ENCODE measurements at regions not wholly inside any gene's neighbourhood (a gene's known extent, or its start where the extent isn't known, plus 50 kb on each side); places are given as distances from the start of the nearest gene placed in this dataset.

GRCh38 chr1:96076589-96076988 lies 645.0 kb upstream of the PTBP2 start:
- Histone ChIP-seq H3K4me3 (no peak overlapping the region), H3K27ac (replicated peaks in 1 of 4) (no peak overlapping the region), H3K9me3 (no peaks in the 10 kb centered on the region), H3K36me3 (no peaks in the 10 kb centered on the region), H3K27me3 (no peaks in the 10 kb centered on the region), H3K4me1 (peaks cover 3 to 17% (median 14%) of the 10 kb centered on the region in 4 donors)
- 56% methylated on average over 2 of the region's 2 CpGs for WGBS
- no peak for TF ChIP-seq EP300 (IDR thresholded peaks at IDR 0.05)
- no peak for TF ChIP-seq POLR2A (IDR thresholded peaks at IDR 0.05; ENCODE audit: low read depth)
- TF ChIP-seq POLR2AphosphoS5 (IDR thresholded peaks at IDR 0.05): no peak
- TF ChIP-seq CTCF (IDR thresholded peaks at IDR 0.05): no peak
- intact Hi-C loops (cut with DNase I): no loop called here
- no peak for DNase-seq (ENCODE audit: extremely low spot score)

- H3K27ac ChIP-seq (replicated peaks in 1 of 4): no peak overlapping the region
- H3K27me3 ChIP-seq: no peaks in the 10 kb centered on the region
- H3K4me1 ChIP-seq: peaks cover under 1 to 12% (median 8%) of the 10 kb centered on the region in 4 donors
- intact Hi-C loops (cut with DNase I): no loop called here
- H3K4me3 ChIP-seq: no peak overlapping the region
- 62% methylated on average over 1 of the region's 1 CpG for WGBS
- no peaks in the 10 kb centered on the region for H3K36me3 ChIP-seq
- H3K9me3 ChIP-seq: no peaks in the 10 kb centered on the region
- TF ChIP-seq POLR2AphosphoS5 (IDR thresholded peaks at IDR 0.05) (no peak), CTCF (IDR thresholded peaks at IDR 0.05) (no peak), POLR2A (IDR thresholded peaks at IDR 0.05; ENCODE audit: low read depth) (no peak), EP300 (IDR thresholded peaks at IDR 0.05) (no peak)
- no peak for DNase-seq (ENCODE audit: extremely low spot score)
Observed at GRCh38 chr1:96079581-96079980, 642.0 kb upstream of the PTBP2 start.

GRCh38 chr1:96080925-96081324 lies 640.7 kb upstream of the PTBP2 start:
- WGBS: 89% methylated on average over 5 of the region's 5 CpGs
- H3K27ac ChIP-seq (replicated peaks in 1 of 4): no peak overlapping the region
- intact Hi-C loops (cut with DNase I): no loop called here
- no peak for TF ChIP-seq POLR2A (IDR thresholded peaks at IDR 0.05; ENCODE audit: low read depth)
- TF ChIP-seq CTCF (IDR thresholded peaks at IDR 0.05): no peak
- no peak for TF ChIP-seq EP300 (IDR thresholded peaks at IDR 0.05)
- no peak for TF ChIP-seq POLR2AphosphoS5 (IDR thresholded peaks at IDR 0.05)
- H3K4me1 ChIP-seq: no peaks in the 10 kb centered on the region
- H3K4me3 ChIP-seq: no peak overlapping the region
- no peaks in the 10 kb centered on the region for H3K36me3 ChIP-seq
- no peaks in the 10 kb centered on the region for H3K27me3 ChIP-seq
- H3K9me3 ChIP-seq: no peaks in the 10 kb centered on the region
- no peak for DNase-seq (ENCODE audit: extremely low spot score)

- no peaks in the 10 kb centered on the region for H3K9me3 ChIP-seq
- H3K4me1 ChIP-seq: no peaks in the 10 kb centered on the region
- no peaks in the 10 kb centered on the region for H3K27me3 ChIP-seq
- DNase-seq (ENCODE audit: extremely low spot score): no peak
- no peaks in the 10 kb centered on the region for H3K36me3 ChIP-seq
- no peak overlapping the region for H3K27ac ChIP-seq (replicated peaks in 1 of 4)
- no peak overlapping the region for H3K4me3 ChIP-seq
- intact Hi-C loops (cut with DNase I): no loop called here
- TF ChIP-seq CTCF (IDR thresholded peaks at IDR 0.05) (no peak), POLR2AphosphoS5 (IDR thresholded peaks at IDR 0.05) (no peak), POLR2A (IDR thresholded peaks at IDR 0.05; ENCODE audit: low read depth) (no peak), EP300 (IDR thresholded peaks at IDR 0.05) (no peak)
- WGBS: 95% methylated on average over 1 of the region's 1 CpG
Observed at GRCh38 chr1:96087719-96088118, 633.9 kb upstream of the PTBP2 start.

GRCh38 chr1:96090134-96090533 lies 631.5 kb upstream of the PTBP2 start:
- WGBS: 28% methylated on average over 4 of the region's 4 CpGs
- Histone ChIP-seq H3K9me3 (no peaks in the 10 kb centered on the region), H3K36me3 (no peaks in the 10 kb centered on the region), H3K27ac (replicated peaks in 1 of 4) (no peak overlapping the region), H3K4me1 (no peaks in the 10 kb centered on the region), H3K27me3 (no peaks in the 10 kb centered on the region), H3K4me3 (no peak overlapping the region)
- TF ChIP-seq CTCF (IDR thresholded peaks at IDR 0.05): no peak
- no peak for TF ChIP-seq EP300 (IDR thresholded peaks at IDR 0.05)
- TF ChIP-seq POLR2AphosphoS5 (IDR thresholded peaks at IDR 0.05): no peak
- no peak for TF ChIP-seq POLR2A (IDR thresholded peaks at IDR 0.05; ENCODE audit: low read depth)
- no peak for DNase-seq (ENCODE audit: extremely low spot score)
- intact Hi-C loops (cut with DNase I): no loop called here
